DND-41 (cell line): ENCODE measurements at regions not wholly inside any gene's neighbourhood (a gene's known extent, or its start where the extent isn't known, plus 50 kb on each side); places are given as distances from the start of the nearest gene placed in this dataset.

Source experiments
- ATAC-seq: fragments of 200-7000 bp; cut with Tn5 transposase; 3 replicates; pipeline ENCODE4 v1.9.1; 2021; ENCODE audit warnings: low read depth; ENCODE audit not compliant: insufficient read depth
- DNase-seq: peaks from one replicate; pipeline ENCODE4 v3.0.0-alpha.2; 2020
- H2AFZ ChIP-seq: 2 replicates; pipeline ENCODE4 v1.6.0; 2012; ENCODE audit warnings: low read depth, low read length
- H3K27ac ChIP-seq: 2 replicates; pipeline ENCODE4 v1.5.1; 2012; ENCODE audit warnings: low read length, inconsistent platforms
- H3K27me3 ChIP-seq: fragments of 200-600 bp; sonication (generic); 2 replicates; pipeline ENCODE4 v1.6.0; 2012; ENCODE audit warnings: low read length, mild to moderate bottlenecking, inconsistent platforms; ENCODE audit not compliant: insufficient read depth, poor library complexity
- H3K36me3 ChIP-seq: 2 replicates; pipeline ENCODE4 v1.5.1; 2012; ENCODE audit warnings: low read length, inconsistent platforms; ENCODE audit not compliant: insufficient read depth
- H3K4me1 ChIP-seq: 2 replicates; pipeline ENCODE4 v1.5.1; 2012; ENCODE audit warnings: mild to moderate bottlenecking, low read length; ENCODE audit not compliant: insufficient read depth
- H3K4me2 ChIP-seq: 2 replicates; pipeline ENCODE4 v1.6.0; 2012; ENCODE audit warnings: mild to moderate bottlenecking, moderate library complexity, low read length, inconsistent platforms; ENCODE audit not compliant: insufficient read depth
- H3K4me3 ChIP-seq, 2 experiments: fragments of 200-600 bp in 1 of 2; shearing (Covaris generic) in 1 of 2; 2 replicates each; pipeline ENCODE4 v1.5.1; 2012 to 2016; ENCODE audit warnings: inconsistent platforms in 2 of 2, low read length in 2 of 2, mild to moderate bottlenecking in 2 of 2, low read depth in 1 of 2, moderate library complexity in 1 of 2
- H3K79me2 ChIP-seq: 2 replicates; pipeline ENCODE4 v1.6.0; 2012; ENCODE audit warnings: low read length, inconsistent platforms; ENCODE audit not compliant: insufficient read depth
- H3K9ac ChIP-seq: 2 replicates; pipeline ENCODE4 v1.6.0; 2012; ENCODE audit warnings: low read depth, mild to moderate bottlenecking, inconsistent platforms, low read length, moderate library complexity
- H3K9me3 ChIP-seq: 2 replicates; pipeline ENCODE4 v1.5.1; 2012; ENCODE audit warnings: low read length, moderate library complexity, mild to moderate bottlenecking, inconsistent platforms; ENCODE audit not compliant: insufficient read depth, severe bottlenecking
- H4K20me1 ChIP-seq: 2 replicates; pipeline ENCODE4 v1.6.0; 2012; ENCODE audit warnings: low read length; ENCODE audit not compliant: insufficient read depth
- CTCF ChIP-seq: IDR thresholded peaks from 2 replicates; pipeline ENCODE4 v1.5.1; 2012; ENCODE audit warnings: borderline replicate concordance, low read length, moderate library complexity, mild to moderate bottlenecking; ENCODE audit not compliant: poor library complexity, severe bottlenecking; ENCODE audit errors: extremely low read depth
- EZH2 ChIP-seq: IDR thresholded peaks from 3 replicates; pipeline ENCODE4 v1.6.1; 2012; ENCODE audit warnings: borderline replicate concordance, low read depth, mild to moderate bottlenecking, moderate library complexity, low read length, inconsistent platforms; ENCODE audit not compliant: severe bottlenecking

- no peaks in the 10 kb centered on the region for H4K20me1 ChIP-seq
- H3K9me3 ChIP-seq: no peaks in the 10 kb centered on the region
- H3K27ac ChIP-seq: no peak overlapping the region
- H3K4me2 ChIP-seq: no peak overlapping the region
- no peaks in the 10 kb centered on the region for H3K27me3 ChIP-seq
- no peak overlapping the region for H3K9ac ChIP-seq
- TF ChIP-seq EZH2: no peak
- no peak for ATAC-seq
- DNase-seq: no peak
- no peaks in the 10 kb centered on the region for H3K4me1 ChIP-seq
- H2AFZ ChIP-seq: no peak overlapping the region
- H3K36me3 ChIP-seq: no peaks in the 10 kb centered on the region
- H3K79me2 ChIP-seq: no peaks in the 10 kb centered on the region
- H3K4me3 ChIP-seq: no peak overlapping the region
Observed at GRCh38 chr13:106688940-106689339, 121.0 kb upstream of the ARGLU1 start.

GRCh38 chr13:106686163-106686562 lies 118.2 kb upstream of the ARGLU1 start:
- Histone ChIP-seq H3K9ac (no peak overlapping the region), H3K27ac (no peak overlapping the region), H3K4me1 (no peaks in the 10 kb centered on the region), H3K27me3 (no peaks in the 10 kb centered on the region), H3K9me3 (no peaks in the 10 kb centered on the region), H3K4me2 (no peak overlapping the region), H2AFZ (no peak overlapping the region), H3K36me3 (no peaks in the 10 kb centered on the region), H3K4me3 (no peak overlapping the region), H3K79me2 (no peaks in the 10 kb centered on the region), H4K20me1 (no peaks in the 10 kb centered on the region)
- DNase-seq (no peak), ATAC-seq (no peak)
- TF ChIP-seq EZH2 (no peak), CTCF (no peak)

GRCh38 chr13:106685143-106685542 lies 117.2 kb upstream of the ARGLU1 start:
- no peaks in the 10 kb centered on the region for H3K79me2 ChIP-seq
- ATAC-seq (no peak), DNase-seq (no peak)
- H3K9ac ChIP-seq: no peak overlapping the region
- no peak overlapping the region for H3K27ac ChIP-seq
- no peaks in the 10 kb centered on the region for H3K9me3 ChIP-seq
- no peak for TF ChIP-seq EZH2
- TF ChIP-seq CTCF: no peak
- no peak overlapping the region for H2AFZ ChIP-seq
- H3K4me3 ChIP-seq: no peak overlapping the region
- no peaks in the 10 kb centered on the region for H4K20me1 ChIP-seq
- no peaks in the 10 kb centered on the region for H3K36me3 ChIP-seq
- H3K4me1 ChIP-seq: no peaks in the 10 kb centered on the region
- no peaks in the 10 kb centered on the region for H3K27me3 ChIP-seq
- H3K4me2 ChIP-seq: no peak overlapping the region

- Histone ChIP-seq H3K4me1 (no peaks in the 10 kb centered on the region), H3K79me2 (no peaks in the 10 kb centered on the region), H3K27me3 (no peaks in the 10 kb centered on the region), H3K9ac (no peak overlapping the region), H3K36me3 (no peaks in the 10 kb centered on the region), H3K4me2 (no peak overlapping the region), H3K4me3 (no peak overlapping the region), H2AFZ (no peak overlapping the region), H3K27ac (no peak overlapping the region), H3K9me3 (no peaks in the 10 kb centered on the region), H4K20me1 (no peaks in the 10 kb centered on the region)
- DNase-seq (no peak), ATAC-seq (no peak)
- no peak for TF ChIP-seq EZH2
- no peak for TF ChIP-seq CTCF
Observed at GRCh38 chr13:106683918-106684317, 116.0 kb upstream of the ARGLU1 start.
